ENCODE measurements at regions not wholly inside any gene's neighbourhood (a gene's known extent, or its start where the extent isn't known, plus 50 kb on each side); places are given as distances from the start of the nearest gene placed in this dataset.

DNA sequence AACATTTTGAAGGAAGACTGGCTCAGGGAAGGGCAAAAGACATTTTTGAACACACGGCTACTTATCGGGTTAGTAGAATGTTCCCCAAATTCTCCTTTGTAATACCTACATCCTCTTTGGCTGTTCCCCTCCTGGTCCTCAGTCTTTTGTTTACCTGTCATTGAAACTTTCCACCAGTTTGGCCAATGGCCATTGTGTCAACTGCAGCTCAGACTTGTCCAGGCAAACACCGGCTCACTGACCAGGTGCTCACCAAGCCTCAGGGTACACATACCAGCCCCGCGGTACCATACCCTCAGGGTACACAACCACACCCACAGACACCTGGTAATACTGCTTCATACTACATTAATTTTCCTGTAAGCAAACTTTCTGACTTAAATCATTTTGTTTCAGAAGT lies 84.8 kb upstream of the ZNF648 start (continued):
- TF ChIP-seq, protein P1, sequence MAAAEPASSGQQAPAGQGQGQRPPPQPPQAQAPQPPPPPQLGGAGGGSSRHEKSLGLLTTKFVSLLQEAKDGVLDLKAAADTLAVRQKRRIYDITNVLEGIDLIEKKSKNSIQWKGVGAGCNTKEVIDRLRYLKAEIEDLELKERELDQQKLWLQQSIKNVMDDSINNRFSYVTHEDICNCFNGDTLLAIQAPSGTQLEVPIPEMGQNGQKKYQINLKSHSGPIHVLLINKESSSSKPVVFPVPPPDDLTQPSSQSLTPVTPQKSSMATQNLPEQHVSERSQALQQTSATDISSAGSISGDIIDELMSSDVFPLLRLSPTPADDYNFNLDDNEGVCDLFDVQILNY (CRISPR knock-in tag; conservative IDR thresholded peaks at IDR 0.05) = no peak
- TF ChIP-seq U2AF2 (IDR thresholded peaks at IDR 0.05; ENCODE audit: low read depth, low read length) (no peak), ZFP36L1 (CRISPR knock-in tag; IDR thresholded peaks at IDR 0.05) (no peak), SOX13 (IDR thresholded peaks at IDR 0.05) (no peak), SOX13 (CRISPR knock-in tag; conservative IDR thresholded peaks at IDR 0.05 in 1 of 2, IDR thresholded peaks at IDR 0.05 in 1 of 2) (peak in 1 of 2 experiments; percentile 39; a peak in 1 of 4 replicates), ZNF766 (CRISPR knock-in tag; IDR thresholded peaks at IDR 0.05; ENCODE audit: borderline replicate concordance) (no peak)
- TF ChIP-seq, protein P2, sequence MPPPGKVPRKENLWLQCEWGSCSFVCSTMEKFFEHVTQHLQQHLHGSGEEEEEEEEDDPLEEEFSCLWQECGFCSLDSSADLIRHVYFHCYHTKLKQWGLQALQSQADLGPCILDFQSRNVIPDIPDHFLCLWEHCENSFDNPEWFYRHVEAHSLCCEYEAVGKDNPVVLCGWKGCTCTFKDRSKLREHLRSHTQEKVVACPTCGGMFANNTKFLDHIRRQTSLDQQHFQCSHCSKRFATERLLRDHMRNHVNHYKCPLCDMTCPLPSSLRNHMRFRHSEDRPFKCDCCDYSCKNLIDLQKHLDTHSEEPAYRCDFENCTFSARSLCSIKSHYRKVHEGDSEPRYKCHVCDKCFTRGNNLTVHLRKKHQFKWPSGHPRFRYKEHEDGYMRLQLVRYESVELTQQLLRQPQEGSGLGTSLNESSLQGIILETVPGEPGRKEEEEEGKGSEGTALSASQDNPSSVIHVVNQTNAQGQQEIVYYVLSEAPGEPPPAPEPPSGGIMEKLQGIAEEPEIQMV (CRISPR knock-in tag; IDR thresholded peaks at IDR 0.05; ENCODE audit: low read depth) = peak; percentile 84; the same call in 1 of the 2 replicates
- TF ChIP-seq, protein P3, sequence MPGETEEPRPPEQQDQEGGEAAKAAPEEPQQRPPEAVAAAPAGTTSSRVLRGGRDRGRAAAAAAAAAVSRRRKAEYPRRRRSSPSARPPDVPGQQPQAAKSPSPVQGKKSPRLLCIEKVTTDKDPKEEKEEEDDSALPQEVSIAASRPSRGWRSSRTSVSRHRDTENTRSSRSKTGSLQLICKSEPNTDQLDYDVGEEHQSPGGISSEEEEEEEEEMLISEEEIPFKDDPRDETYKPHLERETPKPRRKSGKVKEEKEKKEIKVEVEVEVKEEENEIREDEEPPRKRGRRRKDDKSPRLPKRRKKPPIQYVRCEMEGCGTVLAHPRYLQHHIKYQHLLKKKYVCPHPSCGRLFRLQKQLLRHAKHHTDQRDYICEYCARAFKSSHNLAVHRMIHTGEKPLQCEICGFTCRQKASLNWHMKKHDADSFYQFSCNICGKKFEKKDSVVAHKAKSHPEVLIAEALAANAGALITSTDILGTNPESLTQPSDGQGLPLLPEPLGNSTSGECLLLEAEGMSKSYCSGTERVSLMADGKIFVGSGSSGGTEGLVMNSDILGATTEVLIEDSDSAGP (CRISPR knock-in tag; IDR thresholded peaks at IDR 0.05; ENCODE audit: borderline replicate concordance) = no peak
- TF ChIP-seq, protein P4, sequence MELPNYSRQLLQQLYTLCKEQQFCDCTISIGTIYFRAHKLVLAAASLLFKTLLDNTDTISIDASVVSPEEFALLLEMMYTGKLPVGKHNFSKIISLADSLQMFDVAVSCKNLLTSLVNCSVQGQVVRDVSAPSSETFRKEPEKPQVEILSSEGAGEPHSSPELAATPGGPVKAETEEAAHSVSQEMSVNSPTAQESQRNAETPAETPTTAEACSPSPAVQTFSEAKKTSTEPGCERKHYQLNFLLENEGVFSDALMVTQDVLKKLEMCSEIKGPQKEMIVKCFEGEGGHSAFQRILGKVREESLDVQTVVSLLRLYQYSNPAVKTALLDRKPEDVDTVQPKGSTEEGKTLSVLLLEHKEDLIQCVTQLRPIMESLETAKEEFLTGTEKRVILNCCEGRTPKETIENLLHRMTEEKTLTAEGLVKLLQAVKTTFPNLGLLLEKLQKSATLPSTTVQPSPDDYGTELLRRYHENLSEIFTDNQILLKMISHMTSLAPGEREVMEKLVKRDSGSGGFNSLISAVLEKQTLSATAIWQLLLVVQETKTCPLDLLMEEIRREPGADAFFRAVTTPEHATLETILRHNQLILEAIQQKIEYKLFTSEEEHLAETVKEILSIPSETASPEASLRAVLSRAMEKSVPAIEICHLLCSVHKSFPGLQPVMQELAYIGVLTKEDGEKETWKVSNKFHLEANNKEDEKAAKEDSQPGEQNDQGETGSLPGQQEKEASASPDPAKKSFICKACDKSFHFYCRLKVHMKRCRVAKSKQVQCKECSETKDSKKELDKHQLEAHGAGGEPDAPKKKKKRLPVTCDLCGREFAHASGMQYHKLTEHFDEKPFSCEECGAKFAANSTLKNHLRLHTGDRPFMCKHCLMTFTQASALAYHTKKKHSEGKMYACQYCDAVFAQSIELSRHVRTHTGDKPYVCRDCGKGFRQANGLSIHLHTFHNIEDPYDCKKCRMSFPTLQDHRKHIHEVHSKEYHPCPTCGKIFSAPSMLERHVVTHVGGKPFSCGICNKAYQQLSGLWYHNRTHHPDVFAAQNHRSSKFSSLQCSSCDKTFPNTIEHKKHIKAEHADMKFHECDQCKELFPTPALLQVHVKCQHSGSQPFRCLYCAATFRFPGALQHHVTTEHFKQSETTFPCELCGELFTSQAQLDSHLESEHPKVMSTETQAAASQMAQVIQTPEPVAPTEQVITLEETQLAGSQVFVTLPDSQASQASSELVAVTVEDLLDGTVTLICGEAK (IDR thresholded peaks at IDR 0.05) = no peak
- TF ChIP-seq, protein P4 (CRISPR knock-in tag; IDR thresholded peaks at IDR 0.05) = no peak
- TF ChIP-seq, protein P5, sequence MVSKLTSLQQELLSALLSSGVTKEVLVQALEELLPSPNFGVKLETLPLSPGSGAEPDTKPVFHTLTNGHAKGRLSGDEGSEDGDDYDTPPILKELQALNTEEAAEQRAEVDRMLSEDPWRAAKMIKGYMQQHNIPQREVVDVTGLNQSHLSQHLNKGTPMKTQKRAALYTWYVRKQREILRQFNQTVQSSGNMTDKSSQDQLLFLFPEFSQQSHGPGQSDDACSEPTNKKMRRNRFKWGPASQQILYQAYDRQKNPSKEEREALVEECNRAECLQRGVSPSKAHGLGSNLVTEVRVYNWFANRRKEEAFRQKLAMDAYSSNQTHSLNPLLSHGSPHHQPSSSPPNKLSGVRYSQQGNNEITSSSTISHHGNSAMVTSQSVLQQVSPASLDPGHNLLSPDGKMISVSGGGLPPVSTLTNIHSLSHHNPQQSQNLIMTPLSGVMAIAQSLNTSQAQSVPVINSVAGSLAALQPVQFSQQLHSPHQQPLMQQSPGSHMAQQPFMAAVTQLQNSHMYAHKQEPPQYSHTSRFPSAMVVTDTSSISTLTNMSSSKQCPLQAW (CRISPR knock-in tag; IDR thresholded peaks at IDR 0.05) = no peak
